ENCODE measurements at regions not wholly inside any gene's neighbourhood (a gene's known extent, or its start where the extent isn't known, plus 50 kb on each side); places are given as distances from the start of the nearest gene placed in this dataset.

DNA sequence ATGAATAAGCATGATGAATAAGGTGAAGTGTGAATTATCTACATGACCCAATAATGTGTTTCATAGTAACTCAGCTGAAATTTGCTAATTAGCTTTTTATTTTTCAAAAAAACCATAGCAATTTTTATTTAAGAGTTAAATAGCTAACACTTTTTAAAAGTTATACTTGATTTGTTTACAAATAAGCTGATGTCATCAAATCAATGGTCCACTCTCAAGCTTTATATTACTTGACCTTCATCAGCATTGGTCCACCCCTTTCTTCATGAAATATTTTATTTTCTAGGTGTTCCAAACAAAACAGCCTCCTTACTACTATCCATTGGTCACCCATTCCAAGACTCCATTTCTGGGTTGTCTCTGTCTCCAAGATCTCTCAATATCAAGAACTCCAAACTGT, 649.0 kb upstream of the TENM3 start:
- H3K4me3 ChIP-seq (replicated peaks; ENCODE audit: low read depth, low read length), result no peak overlapping the region
- TF ChIP-seq, protein P1, sequence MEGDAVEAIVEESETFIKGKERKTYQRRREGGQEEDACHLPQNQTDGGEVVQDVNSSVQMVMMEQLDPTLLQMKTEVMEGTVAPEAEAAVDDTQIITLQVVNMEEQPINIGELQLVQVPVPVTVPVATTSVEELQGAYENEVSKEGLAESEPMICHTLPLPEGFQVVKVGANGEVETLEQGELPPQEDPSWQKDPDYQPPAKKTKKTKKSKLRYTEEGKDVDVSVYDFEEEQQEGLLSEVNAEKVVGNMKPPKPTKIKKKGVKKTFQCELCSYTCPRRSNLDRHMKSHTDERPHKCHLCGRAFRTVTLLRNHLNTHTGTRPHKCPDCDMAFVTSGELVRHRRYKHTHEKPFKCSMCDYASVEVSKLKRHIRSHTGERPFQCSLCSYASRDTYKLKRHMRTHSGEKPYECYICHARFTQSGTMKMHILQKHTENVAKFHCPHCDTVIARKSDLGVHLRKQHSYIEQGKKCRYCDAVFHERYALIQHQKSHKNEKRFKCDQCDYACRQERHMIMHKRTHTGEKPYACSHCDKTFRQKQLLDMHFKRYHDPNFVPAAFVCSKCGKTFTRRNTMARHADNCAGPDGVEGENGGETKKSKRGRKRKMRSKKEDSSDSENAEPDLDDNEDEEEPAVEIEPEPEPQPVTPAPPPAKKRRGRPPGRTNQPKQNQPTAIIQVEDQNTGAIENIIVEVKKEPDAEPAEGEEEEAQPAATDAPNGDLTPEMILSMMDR (IDR thresholded peaks at IDR 0.05; ENCODE audit: low read length, missing control alignments), result no peak
- DNase-seq (ENCODE audit: low read depth), result no peak

DNA sequence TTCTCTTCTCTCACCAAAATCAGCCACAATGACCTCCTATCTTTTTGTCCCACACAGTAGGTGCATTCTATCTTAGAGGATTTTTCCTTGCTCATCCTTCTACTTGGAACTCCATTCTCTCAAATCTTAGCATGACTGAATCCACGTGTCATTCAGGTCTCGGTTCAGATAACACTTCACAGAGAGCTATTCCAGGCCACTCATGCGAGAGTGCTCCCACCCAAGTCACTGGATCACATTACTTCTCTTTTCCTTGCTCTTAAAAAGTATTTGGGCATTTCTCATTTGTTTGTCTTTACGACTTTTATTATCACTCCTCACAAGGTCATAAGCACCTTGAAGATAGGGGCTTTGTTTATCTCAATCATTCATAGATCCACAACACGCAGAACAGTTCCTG, 647.5 kb upstream of the TENM3 start:
- H3K4me3 ChIP-seq (replicated peaks; ENCODE audit: low read depth, low read length), result no peak overlapping the region
- TF ChIP-seq, protein P1 (IDR thresholded peaks at IDR 0.05; ENCODE audit: low read length, missing control alignments), result no peak
- no peak for DNase-seq (ENCODE audit: low read depth)

DNA sequence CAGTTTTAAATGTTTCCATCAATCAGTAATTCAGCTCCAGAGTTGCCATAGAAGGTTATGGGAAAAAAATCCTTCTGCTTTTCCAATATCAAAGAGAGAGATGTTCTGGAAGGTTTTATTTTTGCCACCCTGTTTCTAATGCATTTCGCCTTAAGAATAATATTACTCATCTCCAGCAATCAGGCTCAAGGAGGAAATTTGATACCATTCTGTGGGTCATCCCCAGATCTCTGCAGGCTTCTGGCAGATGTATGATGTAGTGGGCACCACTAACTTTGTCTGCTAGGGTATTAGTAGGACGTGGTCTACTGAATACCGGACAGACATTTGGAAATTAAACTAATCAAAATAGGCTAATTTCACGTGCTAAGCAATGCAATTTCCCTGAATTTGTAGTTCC, 645.4 kb upstream of the TENM3 start:
- no peak overlapping the region for H3K4me3 ChIP-seq (replicated peaks; ENCODE audit: low read depth, low read length)
- TF ChIP-seq, protein P1 (IDR thresholded peaks at IDR 0.05; ENCODE audit: low read length, missing control alignments), result no peak
- no peak for DNase-seq (ENCODE audit: low read depth)

DNA sequence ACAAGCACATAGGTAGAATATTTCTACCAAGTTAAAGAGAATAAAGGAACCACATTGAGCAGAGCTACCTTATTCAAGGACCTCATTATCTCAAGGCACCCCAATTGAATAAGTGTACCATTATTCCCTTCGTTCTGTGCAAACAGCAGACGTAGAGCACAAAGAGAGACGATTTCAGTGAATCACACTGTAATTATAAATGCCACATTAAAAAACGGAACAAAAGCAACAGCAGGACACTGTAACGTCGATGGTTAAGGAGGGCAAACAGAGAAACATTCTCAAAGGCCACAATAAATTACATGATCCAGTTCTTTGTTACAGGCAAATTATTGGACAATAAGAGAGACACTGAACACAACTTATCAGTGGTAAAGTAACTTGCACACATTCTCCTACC, 644.1 kb upstream of the TENM3 start:
- no peak for DNase-seq (ENCODE audit: low read depth)
- TF ChIP-seq, protein P1 (IDR thresholded peaks at IDR 0.05; ENCODE audit: low read length, missing control alignments), result no peak
- no peak overlapping the region for H3K4me3 ChIP-seq (replicated peaks; ENCODE audit: low read depth, low read length)

DNA sequence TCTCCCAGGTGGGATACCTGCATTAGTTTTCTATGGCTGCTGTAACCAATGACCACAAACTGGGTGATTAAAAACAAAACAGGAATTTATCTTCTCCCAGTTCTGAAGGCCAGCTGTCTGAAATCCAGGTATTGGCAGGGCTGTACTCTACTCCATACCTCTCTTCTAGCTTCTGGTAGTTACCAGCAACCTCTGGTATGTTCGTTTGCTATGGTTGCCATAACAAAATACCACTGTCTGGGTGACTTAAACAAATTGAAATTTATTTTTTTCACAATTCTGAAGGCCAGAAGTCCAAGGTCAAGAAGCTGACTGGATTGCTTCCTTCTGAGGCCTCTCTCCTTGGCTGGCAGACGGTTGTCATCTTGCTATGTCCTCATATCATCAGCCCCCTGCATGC, 642.1 kb upstream of the TENM3 start:
- TF ChIP-seq, protein P1 (IDR thresholded peaks at IDR 0.05; ENCODE audit: low read length, missing control alignments), result no peak
- DNase-seq (ENCODE audit: low read depth), result peak; percentile 5
- no peak overlapping the region for H3K4me3 ChIP-seq (replicated peaks; ENCODE audit: low read depth, low read length)

DNA sequence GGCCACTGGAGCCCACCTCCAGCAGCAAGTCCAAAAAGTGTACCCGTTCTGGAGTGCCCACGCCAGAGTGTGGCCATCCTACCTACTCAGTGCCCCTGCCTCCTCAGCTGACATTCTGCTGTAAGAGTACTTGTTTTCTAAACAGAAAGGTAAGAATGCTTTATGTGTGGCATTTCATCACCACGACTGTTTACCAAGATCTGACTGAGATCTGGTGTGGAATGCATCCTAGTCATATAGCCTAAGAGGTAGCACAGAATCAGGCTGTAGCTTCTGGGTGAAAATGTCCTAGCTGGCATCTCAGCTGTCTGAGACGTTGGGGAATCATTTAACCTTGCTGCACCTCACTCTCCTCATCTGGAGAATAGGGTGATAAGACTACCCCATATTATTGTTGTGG, 638.7 kb upstream of the TENM3 start:
- TF ChIP-seq, protein P1 (IDR thresholded peaks at IDR 0.05; ENCODE audit: low read length, missing control alignments), result no peak
- no peak for DNase-seq (ENCODE audit: low read depth)
- no peak overlapping the region for H3K4me3 ChIP-seq (replicated peaks; ENCODE audit: low read depth, low read length)

DNA sequence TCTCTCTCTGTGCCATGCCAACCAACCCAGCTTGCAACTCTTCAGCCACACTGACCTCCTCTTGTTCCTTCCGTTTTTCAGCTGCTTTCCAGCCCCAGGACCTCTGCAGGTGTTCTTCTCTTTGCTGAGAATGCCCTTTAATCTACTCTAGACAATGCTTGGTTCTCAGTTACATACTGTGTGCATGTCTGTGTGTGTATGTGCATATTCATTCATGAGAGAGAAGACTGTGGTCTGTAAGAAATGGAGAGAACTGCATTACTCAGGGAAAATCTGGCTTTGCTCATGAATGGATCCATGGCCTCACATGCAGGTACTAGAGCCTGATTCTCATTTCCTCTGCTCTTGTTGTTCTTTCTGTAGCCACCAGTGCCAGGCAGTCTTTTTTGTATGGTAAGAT, 636.9 kb upstream of the TENM3 start:
- TF ChIP-seq, protein P1 (IDR thresholded peaks at IDR 0.05; ENCODE audit: low read length, missing control alignments), result no peak
- no peak for DNase-seq (ENCODE audit: low read depth)
- no peak overlapping the region for H3K4me3 ChIP-seq (replicated peaks; ENCODE audit: low read depth, low read length)
